Gastrocnemius medialis (tissue), 4 donors: ENCODE measurements at regions not wholly inside any gene's neighbourhood (a gene's known extent, or its start where the extent isn't known, plus 50 kb on each side); places are given as distances from the start of the nearest gene placed in this dataset.
A peak's percentile ranks its signal among the peaks of the same experiment; 100 is the strongest.
"Not testable (repeated sequence)": the region's sequence is repeated elsewhere in the genome, so short reads cannot be mapped to it uniquely, and the experiment has no call there.

Experiments used
- ATAC-seq, 2 donors: fragments of 150-250 bp; one replicate each; pipeline ENCODE4 v1.9.1; 2016
- DNase-seq, 2 donors: peaks; one replicate each; pipeline ENCODE4 v3.0.0-alpha.2; 2019
- H3K27ac ChIP-seq, 4 donors: fragments of 200-600 bp; sonication (generic); 1 replicate in 1 of 4; 2 replicates in 3 of 4; pipeline ENCODE4 v1.5.1; 2016 to 2018; ENCODE audit warnings: mild to moderate bottlenecking in 2 of 4, moderate library complexity in 1 of 4
- H3K27me3 ChIP-seq, 3 donors: fragments of 200-600 bp; sonication (generic) in 2 of 3; 1 replicate in 1 of 3; 2 replicates in 2 of 3; pipeline versions ENCODE4 v1.5.1 to v1.6.0; 2016 to 2019; ENCODE audit warnings: mild to moderate bottlenecking in 1 of 3, moderate library complexity in 1 of 3
- H3K36me3 ChIP-seq, 2 donors: fragments of 200-600 bp; sonication (generic) in 1 of 2; one replicate each; pipeline ENCODE4 v1.5.1; 2017 to 2018
- H3K4me1 ChIP-seq, 2 donors: fragments of 200-600 bp; sonication (generic) in 1 of 2; one replicate each; pipeline ENCODE4 v1.5.1; 2016 to 2017; ENCODE audit warnings: mild to moderate bottlenecking in 2 of 2
- H3K4me3 ChIP-seq, 4 donors: fragments of 200-600 bp; sonication (generic) in 3 of 4; 1 replicate in 1 of 4; 2 replicates in 3 of 4; pipeline ENCODE4 v1.5.1; 2016 to 2019; ENCODE audit warnings: mild to moderate bottlenecking in 2 of 4
- H3K9me3 ChIP-seq, 3 donors: fragments of 200-600 bp; sonication (generic) in 2 of 3; 1 replicate in 1 of 3; 2 replicates in 2 of 3; pipeline ENCODE4 v1.5.1; 2016 to 2019
- CTCF ChIP-seq, 5 experiments: fragments of 450-650 bp in 3 of 5; fragments of 200-600 bp in 2 of 5; sonication (generic) in 2 of 5; IDR thresholded peaks in 4 of 5; conservative IDR thresholded peaks in 1 of 5; 1 replicate in 4 of 5; 2 replicates in 1 of 5; pipeline ENCODE4 v1.5.1; 2016 to 2019; ENCODE audit warnings: antibody characterized with exemption in 5 of 5, mild to moderate bottlenecking in 3 of 5, moderate library complexity in 3 of 5
- POLR2A ChIP-seq, 2 donors: fragments of 450-650 bp; IDR thresholded peaks; one replicate each; pipeline ENCODE4 v1.6.1; 2017; ENCODE audit warnings: antibody characterized with exemption in 2 of 2, mild to moderate bottlenecking in 2 of 2, moderate library complexity in 2 of 2
- in situ Hi-C, 4 donors: fragments of 200-750 bp; cut with MboI; loops; one replicate each; pipeline versions ENCODE4 v1.15.0 to v1.8.0; 2017; ENCODE audit warnings: low sequenced_read_pairs in 4 of 4
- intact Hi-C: fragments of 100-400 bp; cut with DNase I; formaldehyde crosslinking; loops from one replicate; pipeline ENCODE4 v1.15.1; 2023; ENCODE audit warnings: low total_unique reads

DNA sequence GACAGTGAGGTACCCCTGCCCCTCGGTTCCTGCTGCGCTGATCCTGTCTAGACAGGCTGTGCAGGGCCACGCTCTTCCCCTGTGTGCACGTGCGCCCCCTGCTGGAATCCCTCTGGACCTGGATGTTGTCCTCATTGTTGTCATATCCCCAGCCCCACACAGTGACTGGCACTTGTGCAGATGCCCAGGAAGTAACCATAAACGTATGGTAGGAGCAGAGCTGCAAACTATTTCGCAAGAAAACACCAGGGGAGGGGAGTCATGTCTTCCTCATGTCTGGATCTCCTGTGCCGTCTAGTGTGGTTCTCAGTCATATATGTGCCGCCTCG is 114.7 kb downstream of the CRYBB2 start:
- no peak for ATAC-seq
- H3K4me1 ChIP-seq: no peaks in the 10 kb centered on the region
- intact Hi-C loops: no loop called here

DNA sequence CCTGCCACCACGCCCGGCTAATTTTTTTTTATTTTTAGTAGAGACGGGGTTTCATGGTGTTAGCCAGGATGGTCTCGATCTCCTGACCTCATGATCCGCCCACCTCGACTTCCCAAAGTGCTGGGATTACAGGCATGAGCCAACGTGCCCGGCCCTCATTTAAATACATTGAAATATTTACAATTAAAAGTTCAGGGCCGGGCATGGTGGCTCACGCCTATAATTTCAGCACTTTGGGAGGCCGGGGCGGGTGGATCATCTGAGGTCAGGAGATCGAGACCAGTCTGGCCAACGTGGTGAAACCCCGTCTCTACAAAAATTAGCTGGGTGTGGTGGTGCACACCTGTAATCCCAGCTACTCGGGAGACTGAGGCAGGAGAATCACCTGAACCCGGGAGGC is 115.2 kb downstream of the CRYBB2 start:
- H3K27me3 ChIP-seq, H3K4me3 ChIP-seq, H3K27ac ChIP-seq, in situ Hi-C loops, H3K36me3 ChIP-seq, H3K4me1 ChIP-seq, intact Hi-C loops, DNase-seq, H3K9me3 ChIP-seq, ATAC-seq: not testable (repeated sequence)

More for the DNA sequence above, 114.7 kb downstream of the CRYBB2 start:
- TF ChIP-seq POLR2A (IDR thresholded peaks at IDR 0.05) (no peak), CTCF (IDR thresholded peaks at IDR 0.05 in 4 of 5, conservative IDR thresholded peaks at IDR 0.05 in 1 of 5) (peak in 4 of 5 experiments; percentile 23 to 48 (median 34))
- H3K36me3 ChIP-seq: no peaks in the 10 kb centered on the region
- peak in 1 of 2 donors; percentile 22 for DNase-seq
- H3K9me3 ChIP-seq: peaks cover 0 to 9% (median 0%) of the 10 kb centered on the region in 3 donors
- in situ Hi-C loops: no loop called here
- H3K4me3 ChIP-seq: no peak overlapping the region
- no peak overlapping the region for H3K27ac ChIP-seq
- H3K27me3 ChIP-seq: no peaks in the 10 kb centered on the region

DNA sequence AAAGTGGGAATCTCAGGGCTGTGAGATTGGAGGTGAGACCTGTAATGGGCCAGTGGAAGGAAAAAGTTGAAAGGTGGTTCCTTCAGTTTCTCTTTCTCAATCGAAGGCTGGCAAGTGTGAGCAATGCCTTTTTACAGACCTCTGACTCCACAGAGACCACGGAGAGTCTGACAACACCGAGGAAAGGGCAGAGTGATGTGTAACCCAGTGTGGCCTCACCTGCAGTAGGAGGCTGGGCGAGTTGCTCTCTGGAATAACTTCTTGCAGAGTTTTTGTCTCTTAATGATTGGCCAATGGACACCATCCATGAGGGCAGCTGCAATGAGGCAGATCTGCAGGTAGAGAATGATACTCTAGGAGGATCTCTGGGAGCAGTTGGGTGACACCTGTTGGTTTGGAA is 115.8 kb downstream of the CRYBB2 start:
- H3K4me1 ChIP-seq, H3K36me3 ChIP-seq, ATAC-seq, H3K27ac ChIP-seq, in situ Hi-C loops, intact Hi-C loops, H3K9me3 ChIP-seq, H3K27me3 ChIP-seq, H3K4me3 ChIP-seq, DNase-seq: not testable (repeated sequence)

- DNase-seq, ATAC-seq, H3K27ac ChIP-seq, in situ Hi-C loops, H3K27me3 ChIP-seq, H3K4me1 ChIP-seq, H3K9me3 ChIP-seq, intact Hi-C loops, H3K36me3 ChIP-seq, H3K4me3 ChIP-seq: not testable (repeated sequence)
These were observed 121.1 kb downstream of the CRYBB2 start for GRCh38 chr22:25340536-25340935.

GRCh38 chr22:25344366-25344765 is 124.9 kb downstream of the CRYBB2 start:
- in situ Hi-C loops, H3K4me3 ChIP-seq, H3K9me3 ChIP-seq, H3K27ac ChIP-seq, ATAC-seq, H3K4me1 ChIP-seq, DNase-seq, intact Hi-C loops, H3K36me3 ChIP-seq, H3K27me3 ChIP-seq: not testable (repeated sequence)

- ATAC-seq: no peak
- TF ChIP-seq POLR2A (IDR thresholded peaks at IDR 0.05) (no peak), CTCF (IDR thresholded peaks at IDR 0.05 in 4 of 5, conservative IDR thresholded peaks at IDR 0.05 in 1 of 5) (no peak)
- H3K36me3 ChIP-seq: peaks cover 0 to 13% of the 10 kb centered on the region in 2 donors
- H3K4me1 ChIP-seq: no peaks in the 10 kb centered on the region
- H3K4me3 ChIP-seq: no peak overlapping the region
- in situ Hi-C loops (no loop called here), intact Hi-C loops (no loop called here)
- no peaks in the 10 kb centered on the region for H3K9me3 ChIP-seq
- no peak for DNase-seq
- H3K27me3 ChIP-seq: no peaks in the 10 kb centered on the region
- H3K27ac ChIP-seq: no peak overlapping the region
These were observed 127.7 kb downstream of the CRYBB2 start for GRCh38 chr22:25346859-25347751.

- in situ Hi-C loops (no loop called here), intact Hi-C loops (no loop called here)
- no peaks in the 10 kb centered on the region for H3K9me3 ChIP-seq
- no peak for ATAC-seq
- H3K27me3 ChIP-seq: no peaks in the 10 kb centered on the region
- peaks cover 0 to 15% of the 10 kb centered on the region in 2 donors for H3K36me3 ChIP-seq
- no peak overlapping the region for H3K4me3 ChIP-seq
- H3K27ac ChIP-seq: no peak overlapping the region
- TF ChIP-seq CTCF (IDR thresholded peaks at IDR 0.05 in 4 of 5, conservative IDR thresholded peaks at IDR 0.05 in 1 of 5) (no peak), POLR2A (IDR thresholded peaks at IDR 0.05) (no peak)
- DNase-seq: no peak
- no peaks in the 10 kb centered on the region for H3K4me1 ChIP-seq
These were observed 128.3 kb downstream of the CRYBB2 start for GRCh38 chr22:25347752-25348102.
